ENCODE measurements at regions not wholly inside any gene's neighbourhood (a gene's known extent, or its start where the extent isn't known, plus 50 kb on each side); places are given as distances from the start of the nearest gene placed in this dataset.
"Not testable (repeated sequence)": the region's sequence is repeated elsewhere in the genome, so short reads cannot be mapped to it uniquely, and the experiment has no call there.

DNA sequence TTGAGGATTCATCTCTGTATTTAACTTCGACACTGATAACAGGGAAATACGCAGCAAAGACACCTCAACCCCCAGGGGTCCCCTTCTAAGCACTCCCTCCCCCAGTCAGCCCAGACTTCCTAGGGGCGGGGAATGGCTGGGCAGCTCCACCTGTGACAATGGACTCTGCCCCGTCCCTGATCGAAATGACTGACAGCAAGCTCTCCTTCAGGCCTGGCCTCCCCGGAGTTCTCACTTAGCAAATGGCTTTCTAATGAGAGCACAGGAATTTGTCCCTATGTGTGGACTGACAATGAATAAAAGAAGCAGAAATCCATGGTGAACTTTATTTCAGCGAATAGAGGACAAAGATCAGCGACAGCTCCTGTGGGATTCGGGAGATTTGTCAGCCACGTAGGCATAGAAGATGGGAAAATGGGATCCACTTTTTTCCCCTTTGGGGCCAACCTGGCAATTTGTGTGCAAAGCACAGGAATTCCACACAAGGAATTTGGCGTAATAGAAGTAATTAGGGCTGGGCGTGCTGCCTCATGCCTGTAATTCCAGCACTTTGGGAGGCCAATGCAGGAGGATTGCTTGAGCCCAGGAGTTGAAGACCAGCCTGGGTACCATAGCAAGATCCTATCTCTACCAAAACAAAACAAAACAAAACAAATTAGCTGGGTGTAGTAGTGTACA, 63.8 kb downstream of the TNFAIP2 start:
- DNase-seq = no peak

DNA sequence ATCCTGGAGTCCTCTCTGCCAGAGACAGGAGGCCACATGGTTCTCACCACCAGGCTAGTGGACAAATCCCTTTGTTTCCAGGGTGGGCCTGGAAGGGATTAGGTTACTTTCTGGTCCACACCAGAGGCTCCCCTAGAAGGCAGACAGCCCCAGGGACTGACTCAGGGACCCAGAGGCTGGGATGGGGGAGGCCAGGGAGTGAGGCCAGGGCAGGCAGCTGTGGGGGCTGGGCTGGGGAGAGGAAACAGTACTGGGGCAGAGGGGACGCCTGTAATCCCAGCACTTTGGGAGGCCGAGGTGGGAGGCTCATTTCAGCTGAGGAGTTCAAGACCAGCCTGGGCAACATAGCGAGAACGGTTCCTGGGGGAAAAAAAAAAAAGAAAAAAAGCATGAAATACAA, 64.7 kb downstream of the TNFAIP2 start:
- no peak for DNase-seq

DNA sequence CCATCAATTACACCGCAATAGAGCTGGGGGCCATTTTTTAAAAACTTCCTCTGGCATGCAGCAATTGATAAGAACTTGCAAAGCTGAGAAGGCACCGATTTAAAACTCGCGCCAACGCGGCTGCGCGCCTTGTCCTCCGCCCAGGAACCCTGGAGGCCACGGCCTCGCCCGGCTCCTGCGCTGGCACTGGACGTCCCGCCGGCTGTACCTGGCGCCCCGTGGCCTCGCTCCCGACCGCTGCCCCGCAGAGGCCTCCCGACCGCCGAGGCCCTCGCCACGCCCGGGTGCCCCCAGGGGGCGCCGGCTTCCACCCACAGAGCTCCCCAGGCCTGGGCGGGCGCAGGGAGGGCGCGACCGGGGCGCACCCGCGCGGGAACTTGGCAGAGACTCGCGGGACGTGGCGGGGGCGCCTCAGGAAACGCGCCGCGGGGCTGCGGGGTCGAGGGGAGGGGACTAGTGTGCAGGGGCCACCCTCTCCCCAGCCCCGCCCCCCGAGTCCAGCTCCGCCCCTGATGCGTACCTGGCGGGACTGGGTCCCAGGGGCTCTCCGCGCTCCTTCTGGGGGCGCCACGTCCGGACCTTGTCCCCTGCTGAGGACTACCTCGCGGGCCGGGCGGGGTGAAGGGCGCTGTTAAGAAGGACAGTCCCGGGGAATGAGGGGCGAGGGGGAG, 65.7 kb downstream of the TNFAIP2 start:
- DNase-seq = no peak

- DNase-seq = no peak
These were observed 66.5 kb downstream of the TNFAIP2 start for GRCh38 chr14:103189481-103190470.

GRCh38 chr14:103190741-103191140, 67.5 kb downstream of the TNFAIP2 start:
- DNase-seq = no peak

GRCh38 chr14:103191844-103192243, 68.6 kb downstream of the TNFAIP2 start:
- no peak for DNase-seq

DNA sequence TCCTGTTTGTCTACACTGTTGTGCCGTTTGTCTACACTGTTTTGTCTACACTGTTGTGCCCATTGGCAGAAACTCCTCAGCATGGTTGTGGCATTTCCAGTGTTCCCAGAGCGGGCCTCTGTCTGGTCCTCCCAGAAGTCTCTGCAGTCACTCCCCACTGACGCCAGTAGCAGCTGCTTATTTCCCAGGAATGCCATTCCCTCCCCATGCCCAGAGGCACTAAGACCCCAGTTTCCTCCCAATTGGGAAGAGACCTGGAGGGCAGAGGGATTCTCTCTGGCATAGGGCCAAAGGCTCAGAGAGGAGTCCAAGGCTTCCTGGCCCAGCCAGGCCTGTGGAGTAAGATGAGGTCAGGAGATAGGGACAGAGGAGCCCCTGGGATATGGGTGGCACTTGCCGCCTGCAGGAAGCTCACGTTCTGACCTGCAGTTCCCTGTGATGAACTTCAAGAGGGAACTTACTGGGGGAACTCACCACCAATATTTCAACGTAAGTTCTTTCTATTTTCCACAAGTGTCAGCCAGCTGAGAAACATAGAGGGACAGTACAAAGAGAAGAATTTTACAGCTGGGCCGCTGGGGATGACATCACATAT, 69.1 kb downstream of the TNFAIP2 start:
- DNase-seq = no peak

DNA sequence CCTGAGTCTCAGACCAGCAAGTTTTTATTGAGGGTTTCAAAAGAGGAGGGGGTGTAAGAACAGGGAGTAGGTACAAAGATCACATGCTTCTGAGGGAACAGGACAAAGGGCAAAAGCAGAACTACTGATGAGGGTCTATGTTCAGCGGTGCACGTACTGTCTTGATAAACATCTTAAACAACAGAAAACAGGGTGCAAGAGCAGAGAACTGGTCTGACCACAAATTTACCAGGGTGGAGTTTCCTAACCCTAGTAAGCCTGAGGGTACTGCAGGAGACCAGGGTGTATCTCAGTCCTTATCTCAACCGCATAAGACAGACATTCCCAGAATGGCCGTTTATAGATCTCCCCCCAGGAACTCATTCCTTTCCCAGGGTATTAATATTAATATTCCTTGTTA, 69.6 kb downstream of the TNFAIP2 start:
- not testable (repeated sequence) for DNase-seq

- not testable (repeated sequence) for DNase-seq
These were observed 70.2 kb downstream of the TNFAIP2 start for GRCh38 chr14:103193491-103193890.

- no peak for DNase-seq
These were observed 71.2 kb downstream of the TNFAIP2 start for GRCh38 chr14:103194256-103195045.

- DNase-seq = no peak
These were observed 72.8 kb downstream of the TNFAIP2 start for GRCh38 chr14:103195828-103196615.

- no peak for DNase-seq
These were observed 73.5 kb downstream of the TNFAIP2 start for GRCh38 chr14:103196716-103197115.

GRCh38 chr14:103198131-103199105, 75.2 kb downstream of the TNFAIP2 start:
- DNase-seq = no peak

DNA sequence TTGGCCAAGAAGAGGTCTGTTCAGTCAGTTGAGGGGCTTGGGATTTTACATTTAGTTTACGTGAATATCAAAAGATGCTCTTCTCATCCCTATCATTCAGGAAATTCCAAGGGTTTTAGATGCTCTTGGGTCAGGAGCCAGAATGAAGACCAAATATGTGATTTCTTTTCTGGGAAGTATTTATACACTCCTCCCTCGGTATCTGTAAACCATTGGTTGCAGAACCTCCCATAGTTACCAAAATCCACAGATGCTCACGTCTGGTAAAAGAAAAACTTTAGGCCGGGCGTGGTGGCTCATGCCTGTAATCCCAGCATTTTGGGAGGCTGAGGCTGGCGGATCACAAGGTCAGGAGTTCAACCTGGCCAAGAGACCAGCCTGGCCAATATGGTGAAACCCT, 75.9 kb downstream of the TNFAIP2 start:
- no peak for DNase-seq

- no peak for DNase-seq
These were observed 78.5 kb downstream of the TNFAIP2 start for GRCh38 chr14:103201801-103202200.

GRCh38 chr14:103204852-103205540, 81.7 kb downstream of the TNFAIP2 start:
- DNase-seq = peak; percentile 39

GRCh38 chr14:103205541-103205906, 82.3 kb downstream of the TNFAIP2 start:
- DNase-seq = no peak

- no peak for DNase-seq
These were observed 82.8 kb downstream of the TNFAIP2 start for GRCh38 chr14:103206023-103206481.

- no peak for DNase-seq
These were observed 83.7 kb downstream of the TNFAIP2 start for GRCh38 chr14:103206836-103207387.

All from NCI-H2171 (cell line).